ENCODE measurements at regions not wholly inside any gene's neighbourhood (a gene's known extent, or its start where the extent isn't known, plus 50 kb on each side); places are given as distances from the start of the nearest gene placed in this dataset.
"Not testable (repeated sequence)": the region's sequence is repeated elsewhere in the genome, so short reads cannot be mapped to it uniquely, and the experiment has no call there.

DNA sequence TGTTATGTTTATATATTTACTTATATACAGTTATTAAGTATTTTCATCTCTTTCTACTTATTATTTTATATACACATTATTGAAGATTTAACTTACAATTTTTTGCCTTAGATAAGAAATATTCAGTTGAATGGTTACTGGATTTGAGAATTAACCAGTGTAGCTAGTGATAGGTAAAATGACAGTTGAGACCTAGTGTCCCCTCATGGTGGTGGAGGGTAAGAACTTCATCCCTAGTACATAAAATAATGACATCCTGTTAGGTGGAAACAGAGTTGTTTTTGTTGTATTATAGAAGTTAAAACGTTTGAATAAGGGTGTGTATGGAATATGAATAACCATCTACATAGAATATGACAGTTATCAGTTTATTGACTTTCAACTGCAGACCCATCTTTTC, 1152.4 kb upstream of the ALCAM start:
- H2BK5ac ChIP-seq (ENCODE audit: low read length), result no peak overlapping the region
- no peak overlapping the region for H4K91ac ChIP-seq (ENCODE audit: low read depth, low read length, poor library complexity)
- H2BK120ac ChIP-seq (ENCODE audit: low read depth, low read length), result no peak overlapping the region
- no peak overlapping the region for H3K27ac ChIP-seq (replicated peaks; ENCODE audit: low read length)
- H3K79me1 ChIP-seq (ENCODE audit: low read depth, low read length), result no peaks in the 10 kb centered on the region
- DNase-seq (ENCODE audit: low spot score), result no peak
- H2BK12ac ChIP-seq (ENCODE audit: low read length), result no peak overlapping the region
- no peak overlapping the region for H3K4me2 ChIP-seq (ENCODE audit: insufficient read depth, low read length, poor library complexity, severe bottlenecking)
- no peak overlapping the region for H2BK15ac ChIP-seq (ENCODE audit: low read length)
- no peak overlapping the region for H4K8ac ChIP-seq (ENCODE audit: low read depth, low read length)
- H3K9ac ChIP-seq (ENCODE audit: low read depth, low read length, poor library complexity), result no peak overlapping the region
- H3K14ac ChIP-seq (ENCODE audit: low read length), result no peak overlapping the region
- no peaks in the 10 kb centered on the region for H3K9me3 ChIP-seq (replicated peaks in 1 of 2; ENCODE audit: control insufficient read depth in 2 of 2, insufficient read depth in 1 of 2, low read depth in 1 of 2, low read length in 2 of 2)
- no peak overlapping the region for H2AK5ac ChIP-seq (ENCODE audit: low read depth, low read length)
- H2AFZ ChIP-seq (ENCODE audit: low read length), result no peak overlapping the region
- no peaks in the 10 kb centered on the region for H3K36me3 ChIP-seq (replicated peaks in 1 of 2; ENCODE audit: control insufficient read depth in 2 of 2, insufficient read depth in 2 of 2, low read length in 2 of 2)
- H3K18ac ChIP-seq (ENCODE audit: low read length), result no peak overlapping the region
- H3K4me3 ChIP-seq (ENCODE audit: low read length in 2 of 2), result no peak overlapping the region
- no peak overlapping the region for H3K4ac ChIP-seq (ENCODE audit: low read length)
- no peaks in the 10 kb centered on the region for H3K27me3 ChIP-seq (ENCODE audit: control insufficient read depth in 3 of 3, insufficient read depth in 3 of 3, low read depth in 1 of 3, low read length in 3 of 3)
- H3K4me1 ChIP-seq (ENCODE audit: control insufficient read depth in 2 of 2, insufficient read depth in 1 of 2, low read depth in 1 of 2, low read length in 2 of 2), result no peaks in the 10 kb centered on the region
- 100% methylated on average over 1 of the region's 1 CpG; no CpG with 5 or more reads in 1 of the 2 donors for WGBS, 2 donors (ENCODE audit: extremely low coverage in 2 of 2, insufficient read length in 2 of 2, insufficient replicate concordance in 1 of 2)
- H3K23ac ChIP-seq (ENCODE audit: low read depth, low read length, poor library complexity), result no peak overlapping the region

DNA sequence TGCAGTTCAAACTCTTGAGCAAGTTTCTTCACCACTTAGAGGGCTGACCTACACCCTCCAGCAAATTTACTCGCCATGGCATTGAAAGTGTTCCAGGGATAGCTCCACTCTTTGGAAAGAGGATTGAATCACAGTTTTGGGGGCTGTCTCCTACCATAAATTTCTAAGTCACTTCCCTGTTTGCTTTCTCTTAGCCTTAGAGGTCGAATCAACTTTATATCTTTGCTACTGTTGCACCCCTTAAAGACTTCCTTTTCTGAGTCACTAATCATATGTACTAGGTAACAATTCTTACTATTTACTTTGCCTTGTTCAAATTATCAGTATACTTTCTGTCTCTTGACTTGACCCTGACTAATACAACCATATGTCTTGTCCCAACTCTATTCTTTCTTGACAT, 1151.8 kb upstream of the ALCAM start:
- Histone ChIP-seq H4K91ac (ENCODE audit: low read depth, low read length, poor library complexity) (no peak overlapping the region), H2BK12ac (ENCODE audit: low read length) (no peak overlapping the region), H3K9ac (ENCODE audit: low read depth, low read length, poor library complexity) (no peak overlapping the region), H3K4me2 (ENCODE audit: insufficient read depth, low read length, poor library complexity, severe bottlenecking) (no peak overlapping the region), H2BK120ac (ENCODE audit: low read depth, low read length) (no peak overlapping the region), H3K4me3 (ENCODE audit: low read length in 2 of 2) (no peak overlapping the region), H3K9me3 (replicated peaks in 1 of 2; ENCODE audit: control insufficient read depth in 2 of 2, insufficient read depth in 1 of 2, low read depth in 1 of 2, low read length in 2 of 2) (no peaks in the 10 kb centered on the region), H2BK15ac (ENCODE audit: low read length) (no peak overlapping the region), H4K8ac (ENCODE audit: low read depth, low read length) (no peak overlapping the region), H3K14ac (ENCODE audit: low read length) (no peak overlapping the region), H3K79me1 (ENCODE audit: low read depth, low read length) (no peaks in the 10 kb centered on the region), H3K4ac (ENCODE audit: low read length) (no peak overlapping the region), H3K27ac (replicated peaks; ENCODE audit: low read length) (no peak overlapping the region), H2AFZ (ENCODE audit: low read length) (no peak overlapping the region), H3K23ac (ENCODE audit: low read depth, low read length, poor library complexity) (no peak overlapping the region), H3K18ac (ENCODE audit: low read length) (no peak overlapping the region), H2AK5ac (ENCODE audit: low read depth, low read length) (no peak overlapping the region), H3K4me1 (ENCODE audit: control insufficient read depth in 2 of 2, insufficient read depth in 1 of 2, low read depth in 1 of 2, low read length in 2 of 2) (no peaks in the 10 kb centered on the region), H3K36me3 (replicated peaks in 1 of 2; ENCODE audit: control insufficient read depth in 2 of 2, insufficient read depth in 2 of 2, low read length in 2 of 2) (no peaks in the 10 kb centered on the region), H2BK5ac (ENCODE audit: low read length) (no peak overlapping the region), H3K27me3 (ENCODE audit: control insufficient read depth in 3 of 3, insufficient read depth in 3 of 3, low read depth in 1 of 3, low read length in 3 of 3) (no peaks in the 10 kb centered on the region)
- no peak for DNase-seq (ENCODE audit: low spot score)
- no CpG with 5 or more reads among the region's 2 CpGs for WGBS, 2 donors (ENCODE audit: extremely low coverage in 2 of 2, insufficient read length in 2 of 2, insufficient replicate concordance in 1 of 2)

DNA sequence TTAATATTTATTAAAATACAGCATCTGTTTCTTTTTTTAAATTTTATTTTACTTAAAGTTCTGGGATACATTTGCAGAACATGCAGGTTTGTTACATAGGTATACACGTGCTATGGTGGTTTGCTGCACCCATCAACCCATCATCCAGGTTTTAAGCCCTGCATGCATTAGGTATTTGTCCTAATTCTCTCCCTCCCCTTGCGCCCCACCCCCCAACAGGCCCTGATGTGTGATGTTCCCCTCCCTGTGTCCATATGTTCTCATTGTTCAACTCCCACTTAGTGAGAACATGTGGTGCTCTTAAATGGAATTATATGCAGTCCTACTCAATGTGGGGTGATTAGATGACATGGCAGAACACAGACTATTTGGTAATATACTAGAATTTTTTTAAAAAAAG, 1147.7 kb upstream of the ALCAM start:
- H3K14ac ChIP-seq (ENCODE audit: low read length); H2BK12ac ChIP-seq (ENCODE audit: low read length); H3K9ac ChIP-seq (ENCODE audit: low read depth, low read length, poor library complexity); H4K91ac ChIP-seq (ENCODE audit: low read depth, low read length, poor library complexity); H2BK15ac ChIP-seq (ENCODE audit: low read length); H3K79me1 ChIP-seq (ENCODE audit: low read depth, low read length); H3K4me3 ChIP-seq (ENCODE audit: low read length in 2 of 2); H2BK5ac ChIP-seq (ENCODE audit: low read length); H3K27me3 ChIP-seq (ENCODE audit: control insufficient read depth in 3 of 3, insufficient read depth in 3 of 3, low read depth in 1 of 3, low read length in 3 of 3); H3K9me3 ChIP-seq (replicated peaks in 1 of 2; ENCODE audit: control insufficient read depth in 2 of 2, insufficient read depth in 1 of 2, low read depth in 1 of 2, low read length in 2 of 2); DNase-seq (ENCODE audit: low spot score); H3K4me1 ChIP-seq (ENCODE audit: control insufficient read depth in 2 of 2, insufficient read depth in 1 of 2, low read depth in 1 of 2, low read length in 2 of 2); H3K36me3 ChIP-seq (replicated peaks in 1 of 2; ENCODE audit: control insufficient read depth in 2 of 2, insufficient read depth in 2 of 2, low read length in 2 of 2); H3K4me2 ChIP-seq (ENCODE audit: insufficient read depth, low read length, poor library complexity, severe bottlenecking); H2BK120ac ChIP-seq (ENCODE audit: low read depth, low read length); H3K27ac ChIP-seq (replicated peaks; ENCODE audit: low read length); H3K4ac ChIP-seq (ENCODE audit: low read length); H2AK5ac ChIP-seq (ENCODE audit: low read depth, low read length); H3K18ac ChIP-seq (ENCODE audit: low read length); H3K23ac ChIP-seq (ENCODE audit: low read depth, low read length, poor library complexity); H4K8ac ChIP-seq (ENCODE audit: low read depth, low read length); H2AFZ ChIP-seq (ENCODE audit: low read length): not testable (repeated sequence)
- no CpG with 5 or more reads among the region's 2 CpGs for WGBS, 2 donors (ENCODE audit: extremely low coverage in 2 of 2, insufficient read length in 2 of 2, insufficient replicate concordance in 1 of 2)

DNA sequence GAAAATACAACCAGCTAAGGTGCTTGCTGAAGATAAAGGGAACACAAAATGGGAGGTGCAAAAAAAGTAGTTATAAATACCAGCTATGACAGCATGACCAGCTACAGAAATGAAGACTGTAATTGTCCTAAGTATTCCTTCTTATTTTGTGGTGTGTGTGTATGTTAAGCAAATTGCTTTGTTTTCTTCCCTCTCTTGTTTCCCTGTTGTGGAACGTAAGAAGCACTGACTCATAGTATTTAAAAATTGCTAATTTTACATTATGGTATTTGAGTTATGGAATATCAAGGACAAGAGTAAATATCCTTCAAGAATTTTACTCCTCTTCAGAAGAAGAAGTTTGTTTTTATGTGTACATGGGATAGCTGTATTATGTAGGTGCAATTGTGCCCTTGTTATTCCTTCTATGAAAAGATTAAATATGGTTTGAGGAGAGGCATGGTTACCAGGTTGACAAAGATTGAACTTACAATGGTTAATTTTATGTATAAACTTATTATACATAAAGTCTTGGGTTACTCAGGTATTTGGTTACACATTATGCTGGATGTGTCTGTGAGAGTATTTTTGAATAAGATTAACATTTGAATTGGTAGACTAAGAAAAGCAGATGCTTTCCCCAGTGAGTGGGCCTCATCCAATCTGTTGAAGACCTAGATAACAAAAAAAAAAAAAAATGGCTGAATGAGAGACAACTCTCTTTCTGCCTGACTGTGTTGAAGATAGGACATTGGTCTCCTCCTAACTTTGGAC, 1132.1 kb upstream of the ALCAM start:
- no peak overlapping the region for H2BK12ac ChIP-seq (ENCODE audit: low read length)
- no peaks in the 10 kb centered on the region for H3K27me3 ChIP-seq (ENCODE audit: control insufficient read depth in 3 of 3, insufficient read depth in 3 of 3, low read depth in 1 of 3, low read length in 3 of 3)
- WGBS, 2 donors (ENCODE audit: extremely low coverage in 2 of 2, insufficient read length in 2 of 2, insufficient replicate concordance in 1 of 2), result no CpG with 5 or more reads among the region's 1 CpG
- no peaks in the 10 kb centered on the region for H3K9me3 ChIP-seq (replicated peaks in 1 of 2; ENCODE audit: control insufficient read depth in 2 of 2, insufficient read depth in 1 of 2, low read depth in 1 of 2, low read length in 2 of 2)
- H2AFZ ChIP-seq (ENCODE audit: low read length), result peak overlapping the region; percentile 49
- H3K4me3 ChIP-seq (ENCODE audit: low read length in 2 of 2), result no peak overlapping the region
- H4K91ac ChIP-seq (ENCODE audit: low read depth, low read length, poor library complexity), result no peak overlapping the region
- H2BK120ac ChIP-seq (ENCODE audit: low read depth, low read length), result no peak overlapping the region
- no peak overlapping the region for H2BK15ac ChIP-seq (ENCODE audit: low read length)
- no peak overlapping the region for H3K4me2 ChIP-seq (ENCODE audit: insufficient read depth, low read length, poor library complexity, severe bottlenecking)
- H3K4ac ChIP-seq (ENCODE audit: low read length), result no peak overlapping the region
- no peak overlapping the region for H3K14ac ChIP-seq (ENCODE audit: low read length)
- no peaks in the 10 kb centered on the region for H3K79me1 ChIP-seq (ENCODE audit: low read depth, low read length)
- no peak overlapping the region for H2BK5ac ChIP-seq (ENCODE audit: low read length)
- no peak overlapping the region for H3K9ac ChIP-seq (ENCODE audit: low read depth, low read length, poor library complexity)
- no peak overlapping the region for H3K18ac ChIP-seq (ENCODE audit: low read length)
- H3K36me3 ChIP-seq (replicated peaks in 1 of 2; ENCODE audit: control insufficient read depth in 2 of 2, insufficient read depth in 2 of 2, low read length in 2 of 2), result no peaks in the 10 kb centered on the region
- H2AK5ac ChIP-seq (ENCODE audit: low read depth, low read length), result no peak overlapping the region
- no peak overlapping the region for H4K8ac ChIP-seq (ENCODE audit: low read depth, low read length)
- no peak for DNase-seq (ENCODE audit: low spot score)
- no peak overlapping the region for H3K27ac ChIP-seq (replicated peaks; ENCODE audit: low read length)
- H3K4me1 ChIP-seq (ENCODE audit: control insufficient read depth in 2 of 2, insufficient read depth in 1 of 2, low read depth in 1 of 2, low read length in 2 of 2), result no peaks in the 10 kb centered on the region
- no peak overlapping the region for H3K23ac ChIP-seq (ENCODE audit: low read depth, low read length, poor library complexity)
